Smooth muscle cell (in vitro differentiated cells): ENCODE measurements at regions not wholly inside any gene's neighbourhood (a gene's known extent, or its start where the extent isn't known, plus 50 kb on each side); places are given as distances from the start of the nearest gene placed in this dataset.

Experiments
- DNase-seq: peaks from one replicate; lab custom pipeline; 2025; ENCODE audit not compliant: unreplicated experiment; lab: John Stamatoyannopoulos, UW
- H2AFZ ChIP-seq: fragments of 200-600 bp; sonication (generic); 2 replicates; pipeline ENCODE4 v1.6.0; 2016; ENCODE audit warnings: antibody characterized with exemption, low read depth, mild to moderate bottlenecking
- H3F3A ChIP-seq: fragments of 200-600 bp; sonication (generic); 2 replicates; pipeline ENCODE4 v1.6.0; 2017; ENCODE audit warnings: antibody characterized with exemption, low read depth
- H3K27ac ChIP-seq: fragments of 200-600 bp; sonication (generic); 2 replicates; pipeline ENCODE4 v1.5.1; 2016; ENCODE audit warnings: low read depth, mild to moderate bottlenecking
- H3K27me3 ChIP-seq: fragments of 200-600 bp; sonication (generic); 2 replicates; pipeline ENCODE4 v1.6.1; 2016; ENCODE audit warnings: low read depth, mild to moderate bottlenecking
- H3K36me3 ChIP-seq: fragments of 200-600 bp; sonication (generic); 2 replicates; pipeline ENCODE4 v1.5.1; 2016; ENCODE audit warnings: low read depth
- H3K4me1 ChIP-seq: fragments of 200-600 bp; sonication (generic); 2 replicates; pipeline ENCODE4 v1.5.1; 2016; ENCODE audit warnings: low read depth
- H3K4me2 ChIP-seq: fragments of 200-600 bp; sonication (generic); 2 replicates; pipeline ENCODE4 v1.6.0; 2016; ENCODE audit warnings: mild to moderate bottlenecking
- H3K4me3 ChIP-seq: fragments of 200-600 bp; sonication (generic); 2 replicates; pipeline ENCODE4 v1.5.1; 2016; ENCODE audit warnings: mild to moderate bottlenecking
- H3K79me2 ChIP-seq: fragments of 200-600 bp; sonication (generic); 2 replicates; pipeline ENCODE4 v1.6.0; 2016; ENCODE audit warnings: low read depth, mild to moderate bottlenecking
- H3K9ac ChIP-seq: fragments of 200-600 bp; sonication (generic); 2 replicates; pipeline ENCODE4 v1.6.0; 2016; ENCODE audit warnings: low read depth
- H3K9me3 ChIP-seq: fragments of 200-600 bp; sonication (generic); replicated peaks from 2 replicates; pipeline ENCODE4 v1.5.1; 2016; ENCODE audit warnings: low read depth
- H4K20me1 ChIP-seq: fragments of 200-600 bp; sonication (generic); 2 replicates; pipeline ENCODE4 v1.6.0; 2016; ENCODE audit warnings: low read depth
- CTCF ChIP-seq: fragments of 200-600 bp; sonication (generic); IDR thresholded peaks from 2 replicates; pipeline ENCODE4 v1.5.1; 2017; ENCODE audit warnings: borderline replicate concordance, mild to moderate bottlenecking, antibody characterized with exemption; ENCODE audit not compliant: insufficient read depth, poor library complexity, severe bottlenecking
- WGBS: methylation state at CpG from one replicate; pipeline ENCODE4 v1.1.7; 2016; ENCODE audit warnings: low lambda C conversion rate; 5-methylcytosine and 5-hydroxymethylcytosine counted together

- Histone ChIP-seq H3K4me3 (no peak overlapping the region), H3K27ac (no peak overlapping the region), H3F3A (no peaks in the 10 kb centered on the region), H3K4me2 (no peak overlapping the region), H3K36me3 (peaks cover 12% of the 10 kb centered on the region), H4K20me1 (peaks cover 75% of the 10 kb centered on the region), H3K9me3 (no peaks in the 10 kb centered on the region), H3K27me3 (no peaks in the 10 kb centered on the region), H3K4me1 (no peaks in the 10 kb centered on the region), H2AFZ (no peak overlapping the region), H3K9ac (no peak overlapping the region), H3K79me2 (peaks cover 93% of the 10 kb centered on the region)
- no peak for DNase-seq
- no peak for TF ChIP-seq CTCF
- WGBS, result 92% methylated on average over 9 of the region's 9 CpGs
Observed at GRCh38 chr12:124474709-124475108, 92.7 kb downstream of the NCOR2 start.

GRCh38 chr12:124472690-124473279, 94.6 kb downstream of the NCOR2 start:
- 96% methylated on average over 14 of the region's 14 CpGs for WGBS
- no peaks in the 10 kb centered on the region for H3K9me3 ChIP-seq
- H3F3A ChIP-seq, result no peaks in the 10 kb centered on the region
- peaks cover 85% of the 10 kb centered on the region for H3K79me2 ChIP-seq
- H4K20me1 ChIP-seq, result peaks cover 65% of the 10 kb centered on the region
- no peak overlapping the region for H3K4me2 ChIP-seq
- no peak for DNase-seq
- H3K9ac ChIP-seq, result no peak overlapping the region
- no peak for TF ChIP-seq CTCF
- no peaks in the 10 kb centered on the region for H3K4me1 ChIP-seq
- no peak overlapping the region for H2AFZ ChIP-seq
- H3K27ac ChIP-seq, result no peak overlapping the region
- no peaks in the 10 kb centered on the region for H3K27me3 ChIP-seq
- H3K36me3 ChIP-seq, result peaks cover 16% of the 10 kb centered on the region
- no peak overlapping the region for H3K4me3 ChIP-seq

- 88% methylated on average over 2 of the region's 2 CpGs for WGBS
- no peak for TF ChIP-seq CTCF
- H3K79me2 ChIP-seq, result peaks cover 75% of the 10 kb centered on the region
Observed at GRCh38 chr12:124471828-124472227, 95.6 kb downstream of the NCOR2 start.

GRCh38 chr12:124470806-124471205, 96.6 kb downstream of the NCOR2 start:
- DNase-seq, result no peak
- Histone ChIP-seq H3K9me3 (no peaks in the 10 kb centered on the region), H3K27ac (no peak overlapping the region), H4K20me1 (peaks cover 56% of the 10 kb centered on the region), H3K9ac (no peak overlapping the region), H3K4me3 (no peak overlapping the region), H3K27me3 (no peaks in the 10 kb centered on the region), H3K36me3 (peaks cover 12% of the 10 kb centered on the region), H3K4me1 (no peaks in the 10 kb centered on the region), H2AFZ (no peak overlapping the region), H3K4me2 (no peak overlapping the region), H3K79me2 (peaks cover 65% of the 10 kb centered on the region), H3F3A (no peaks in the 10 kb centered on the region)
- WGBS, result 98% methylated on average over 10 of the region's 10 CpGs
- TF ChIP-seq CTCF, result no peak

More at GRCh38 chr12:124471828-124472227, 95.6 kb downstream of the NCOR2 start:
- Histone ChIP-seq H3F3A (no peaks in the 10 kb centered on the region), H3K4me1 (no peaks in the 10 kb centered on the region), H2AFZ (no peak overlapping the region), H4K20me1 (peaks cover 57% of the 10 kb centered on the region), H3K4me3 (no peak overlapping the region), H3K9me3 (no peaks in the 10 kb centered on the region), H3K4me2 (no peak overlapping the region), H3K27me3 (no peaks in the 10 kb centered on the region), H3K9ac (no peak overlapping the region), H3K27ac (no peak overlapping the region), H3K36me3 (peaks cover 16% of the 10 kb centered on the region)
- DNase-seq, result no peak
